ENCODE measurements at regions not wholly inside any gene's neighbourhood (a gene's known extent, or its start where the extent isn't known, plus 50 kb on each side); places are given as distances from the start of the nearest gene placed in this dataset.
"Not testable (repeated sequence)": the region's sequence is repeated elsewhere in the genome, so short reads cannot be mapped to it uniquely, and the experiment has no call there.

DNA sequence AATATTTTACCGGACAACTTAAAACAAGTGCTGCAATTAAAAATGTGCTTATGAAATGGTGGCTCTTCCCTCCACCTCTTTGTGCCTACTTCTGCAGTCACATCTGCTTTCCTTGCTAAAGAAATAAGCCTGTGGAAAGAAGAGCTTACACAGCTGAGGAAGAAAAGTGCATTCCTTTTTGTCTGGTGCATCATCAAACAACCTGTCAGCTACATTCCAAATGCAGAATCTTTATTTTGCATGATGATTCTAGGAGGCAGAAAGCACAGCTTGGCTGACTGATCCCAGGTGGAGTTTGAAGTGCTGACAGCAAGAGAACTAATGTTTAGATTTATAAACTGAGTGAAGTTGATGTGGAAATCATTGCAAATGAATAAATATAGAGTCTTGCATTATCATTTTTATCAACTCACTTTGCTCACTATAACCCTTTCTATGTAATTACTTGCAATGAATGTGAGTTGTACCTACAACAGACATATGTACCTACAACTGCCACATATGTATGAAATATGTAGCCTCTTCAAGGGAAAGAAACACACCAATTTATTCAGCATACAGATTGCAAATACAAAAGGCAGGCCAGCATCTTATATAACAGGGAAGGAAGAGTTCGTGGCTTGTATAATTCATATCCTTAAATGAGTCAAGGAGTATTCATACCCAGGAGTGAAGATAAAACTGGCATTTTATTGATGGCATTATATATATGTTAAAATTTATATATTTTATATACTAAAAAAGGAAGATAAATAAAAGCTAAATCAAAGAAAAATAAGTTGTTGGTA, 223.4 kb upstream of the MCHR2 start:
- Histone ChIP-seq H3K27ac (ENCODE audit: low read depth in 2 of 2, low read length in 1 of 2) (no peak overlapping the region), H3K4me1 (ENCODE audit: control insufficient read depth in 2 of 2, insufficient read depth in 2 of 2, low read length in 1 of 2) (no peaks in the 10 kb centered on the region), H3K9me3 (ENCODE audit: control insufficient read depth in 2 of 2, insufficient read depth in 1 of 2, low read depth in 1 of 2, low read length in 1 of 2) (no peaks in the 10 kb centered on the region), H3K36me3 (ENCODE audit: control insufficient read depth in 2 of 2, insufficient read depth in 2 of 2, low read length in 1 of 2) (no peaks in the 10 kb centered on the region), H3K27me3 (ENCODE audit: control insufficient read depth in 1 of 2, insufficient read depth in 2 of 2, low read length in 2 of 2) (no peaks in the 10 kb centered on the region), H3K4me3 (ENCODE audit: low read depth in 1 of 2, low read length in 2 of 2) (no peak overlapping the region)
- WGBS, 2 donors, result 74 to 77% methylated on average over 2 of the region's 2 CpGs

GRCh38 chr6:100216760-100217159, 222.7 kb upstream of the MCHR2 start:
- H3K27ac ChIP-seq (ENCODE audit: low read depth in 2 of 2, low read length in 1 of 2), result no peak overlapping the region

DNA sequence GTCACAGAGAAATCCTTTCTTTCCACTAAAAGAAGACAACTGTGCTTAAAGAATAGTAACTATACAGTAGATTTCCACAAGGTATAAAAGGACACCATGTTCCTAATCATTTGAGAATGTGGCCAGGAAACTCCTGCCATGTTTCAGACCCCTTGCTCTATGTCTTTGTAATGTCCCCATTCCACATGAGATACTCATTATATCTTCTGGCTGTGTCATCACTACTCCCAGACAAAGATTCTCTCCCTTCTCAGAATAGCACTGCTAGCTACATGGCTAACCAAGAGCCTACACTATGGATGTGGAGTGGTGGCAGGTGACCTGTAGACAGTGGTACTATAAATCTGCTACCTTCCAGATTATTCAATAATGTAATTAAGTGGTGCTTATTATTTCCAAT, 218.1 kb upstream of the MCHR2 start:
- Histone ChIP-seq H3K4me1 (ENCODE audit: control insufficient read depth in 2 of 2, insufficient read depth in 2 of 2, low read length in 1 of 2) (no peaks in the 10 kb centered on the region), H3K9me3 (ENCODE audit: control insufficient read depth in 2 of 2, insufficient read depth in 1 of 2, low read depth in 1 of 2, low read length in 1 of 2) (no peaks in the 10 kb centered on the region), H3K36me3 (ENCODE audit: control insufficient read depth in 2 of 2, insufficient read depth in 2 of 2, low read length in 1 of 2) (no peaks in the 10 kb centered on the region)

More at GRCh38 chr6:100216760-100217159, 222.7 kb upstream of the MCHR2 start:
- H3K27me3 ChIP-seq (ENCODE audit: control insufficient read depth in 1 of 2, insufficient read depth in 2 of 2, low read length in 2 of 2), result no peaks in the 10 kb centered on the region
- H3K4me3 ChIP-seq (ENCODE audit: low read depth in 1 of 2, low read length in 2 of 2), result no peak overlapping the region
- no peaks in the 10 kb centered on the region for H3K36me3 ChIP-seq (ENCODE audit: control insufficient read depth in 2 of 2, insufficient read depth in 2 of 2, low read length in 1 of 2)
- H3K9me3 ChIP-seq (ENCODE audit: control insufficient read depth in 2 of 2, insufficient read depth in 1 of 2, low read depth in 1 of 2, low read length in 1 of 2), result no peaks in the 10 kb centered on the region
- no peaks in the 10 kb centered on the region for H3K4me1 ChIP-seq (ENCODE audit: control insufficient read depth in 2 of 2, insufficient read depth in 2 of 2, low read length in 1 of 2)

DNA sequence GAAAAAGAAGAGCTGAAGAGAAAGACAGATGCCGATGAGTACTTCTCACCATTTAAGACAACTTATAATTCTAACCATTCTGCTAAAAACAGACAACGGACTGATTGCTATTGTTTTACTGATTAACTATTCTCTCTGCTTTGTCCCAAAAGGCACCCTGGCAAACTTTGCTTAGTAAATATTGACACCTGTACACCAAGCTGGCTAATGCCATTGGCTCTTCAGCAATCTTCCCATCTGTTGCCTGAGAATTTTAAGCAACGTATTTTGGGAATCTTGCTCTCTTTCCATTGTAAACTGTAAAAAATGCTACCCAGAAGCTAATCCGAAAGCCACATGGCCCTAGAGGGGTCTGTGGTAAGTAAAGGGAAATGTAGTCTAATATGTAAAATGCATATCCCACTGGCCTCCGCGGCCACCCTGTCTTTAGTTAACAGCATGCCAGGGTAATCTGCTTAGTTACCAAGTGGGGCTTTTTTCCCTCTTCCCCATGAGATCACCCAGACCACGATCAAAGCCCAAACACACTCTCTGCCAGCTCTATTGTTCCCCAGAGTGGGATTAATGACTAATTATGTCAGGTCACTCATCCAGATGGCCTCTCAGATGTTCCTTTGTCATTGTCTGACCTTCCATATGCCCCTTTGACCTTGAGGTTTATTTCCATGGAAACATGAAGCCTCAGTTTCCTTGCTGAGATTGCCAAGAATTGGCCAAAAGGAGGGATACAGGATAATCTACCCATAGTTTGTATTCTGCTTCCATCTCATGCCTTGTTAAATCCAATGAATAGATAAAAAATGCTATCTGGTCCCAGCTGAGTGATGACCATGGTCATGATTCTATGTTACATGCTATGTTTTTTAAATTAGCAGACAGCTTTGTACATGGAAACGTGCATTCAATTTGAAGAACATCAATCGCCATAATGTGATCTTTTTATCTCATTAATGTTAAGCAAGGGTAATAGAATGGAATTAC, 216.4 kb upstream of the MCHR2 start:
- Histone ChIP-seq H3K27ac (ENCODE audit: low read depth in 2 of 2, low read length in 1 of 2) (no peak overlapping the region), H3K36me3 (ENCODE audit: control insufficient read depth in 2 of 2, insufficient read depth in 2 of 2, low read length in 1 of 2) (no peaks in the 10 kb centered on the region), H3K27me3 (ENCODE audit: control insufficient read depth in 1 of 2, insufficient read depth in 2 of 2, low read length in 2 of 2) (no peaks in the 10 kb centered on the region), H3K4me1 (ENCODE audit: control insufficient read depth in 2 of 2, insufficient read depth in 2 of 2, low read length in 1 of 2) (no peaks in the 10 kb centered on the region), H3K4me3 (ENCODE audit: low read depth in 1 of 2, low read length in 2 of 2) (no peak overlapping the region), H3K9me3 (ENCODE audit: control insufficient read depth in 2 of 2, insufficient read depth in 1 of 2, low read depth in 1 of 2, low read length in 1 of 2) (no peaks in the 10 kb centered on the region)
- 63 to 64% methylated on average over 9 of the region's 9 CpGs for WGBS, 2 donors

More for the DNA sequence above, 218.1 kb upstream of the MCHR2 start:
- Histone ChIP-seq H3K4me3 (ENCODE audit: low read depth in 1 of 2, low read length in 2 of 2) (no peak overlapping the region), H3K27ac (ENCODE audit: low read depth in 2 of 2, low read length in 1 of 2) (no peak overlapping the region), H3K27me3 (ENCODE audit: control insufficient read depth in 1 of 2, insufficient read depth in 2 of 2, low read length in 2 of 2) (no peaks in the 10 kb centered on the region)

DNA sequence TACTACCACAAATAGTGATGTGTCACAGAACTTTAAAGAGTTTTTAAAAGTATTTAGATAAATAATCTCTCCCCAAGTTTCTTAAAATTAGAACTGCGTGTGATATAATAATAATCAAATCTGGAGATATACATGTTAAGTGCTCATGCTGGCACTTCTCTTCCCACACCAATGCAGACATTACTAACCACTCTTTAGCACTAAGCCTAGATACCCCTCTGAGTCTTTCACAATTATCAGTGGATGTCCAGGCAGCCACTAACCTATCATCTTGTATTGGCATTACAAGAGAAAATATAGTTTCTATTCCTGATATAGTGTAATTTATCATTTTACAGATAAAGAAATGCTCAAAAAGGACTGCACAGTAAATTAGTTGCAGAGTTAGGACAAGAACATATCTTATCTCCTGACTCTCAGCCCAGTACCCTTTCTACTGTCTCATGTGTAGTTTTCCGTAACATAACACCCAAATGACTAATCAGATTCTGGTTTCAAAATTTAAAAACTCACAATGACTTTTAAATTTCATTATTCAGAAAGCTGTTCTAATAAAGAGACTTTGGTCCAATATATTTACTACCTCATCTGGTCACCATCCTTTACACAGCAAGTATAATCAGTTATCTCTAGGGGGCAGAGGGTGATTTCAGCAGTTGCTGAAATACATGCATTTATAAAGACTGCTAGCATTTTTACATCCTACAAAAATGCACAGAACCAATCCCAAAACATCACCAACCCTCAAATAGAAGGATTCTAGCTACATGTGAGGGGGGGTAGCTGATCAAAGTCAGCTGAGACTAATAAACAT, 215.5 kb upstream of the MCHR2 start:
- Histone ChIP-seq H3K27me3 (ENCODE audit: control insufficient read depth in 1 of 2, insufficient read depth in 2 of 2, low read length in 2 of 2) (no peaks in the 10 kb centered on the region), H3K4me3 (ENCODE audit: low read depth in 1 of 2, low read length in 2 of 2) (no peak overlapping the region), H3K36me3 (ENCODE audit: control insufficient read depth in 2 of 2, insufficient read depth in 2 of 2, low read length in 1 of 2) (no peaks in the 10 kb centered on the region), H3K9me3 (ENCODE audit: control insufficient read depth in 2 of 2, insufficient read depth in 1 of 2, low read depth in 1 of 2, low read length in 1 of 2) (no peaks in the 10 kb centered on the region), H3K4me1 (ENCODE audit: control insufficient read depth in 2 of 2, insufficient read depth in 2 of 2, low read length in 1 of 2) (no peaks in the 10 kb centered on the region), H3K27ac (ENCODE audit: low read depth in 2 of 2, low read length in 1 of 2) (no peak overlapping the region)
- WGBS, 2 donors, result 83 to 89% methylated on average over 2 of the region's 2 CpGs

DNA sequence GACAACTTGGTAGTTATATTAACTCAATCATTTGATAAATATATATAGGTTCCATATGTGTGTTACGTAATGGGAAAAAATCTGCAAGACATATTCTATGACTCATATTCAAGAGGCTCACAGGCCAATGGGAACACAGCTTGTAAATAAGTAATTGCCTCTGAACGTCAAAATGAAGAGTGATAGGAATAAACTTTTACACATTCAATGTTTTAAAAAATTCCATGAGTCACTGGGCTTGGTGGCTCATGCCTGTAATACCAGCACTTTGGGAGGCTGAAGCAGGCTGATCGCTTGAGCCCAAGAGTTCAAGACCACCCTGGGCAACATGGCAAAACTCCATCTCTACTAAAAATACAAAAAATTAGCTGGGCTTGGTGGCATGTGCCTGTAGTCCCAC, 209.4 kb upstream of the MCHR2 start:
- H3K36me3 ChIP-seq (ENCODE audit: control insufficient read depth in 2 of 2, insufficient read depth in 2 of 2, low read length in 1 of 2), result no peaks in the 10 kb centered on the region
- no peak overlapping the region for H3K27ac ChIP-seq (ENCODE audit: low read depth in 2 of 2, low read length in 1 of 2)
- 71 to 75% methylated on average over 3 of the region's 3 CpGs for WGBS, 2 donors
- no peaks in the 10 kb centered on the region for H3K27me3 ChIP-seq (ENCODE audit: control insufficient read depth in 1 of 2, insufficient read depth in 2 of 2, low read length in 2 of 2)
- peaks cover 0 to 2% of the 10 kb centered on the region in 2 donors for H3K9me3 ChIP-seq (ENCODE audit: control insufficient read depth in 2 of 2, insufficient read depth in 1 of 2, low read depth in 1 of 2, low read length in 1 of 2)
- H3K4me1 ChIP-seq (ENCODE audit: control insufficient read depth in 2 of 2, insufficient read depth in 2 of 2, low read length in 1 of 2), result no peaks in the 10 kb centered on the region
- no peak overlapping the region for H3K4me3 ChIP-seq (ENCODE audit: low read depth in 1 of 2, low read length in 2 of 2)

DNA sequence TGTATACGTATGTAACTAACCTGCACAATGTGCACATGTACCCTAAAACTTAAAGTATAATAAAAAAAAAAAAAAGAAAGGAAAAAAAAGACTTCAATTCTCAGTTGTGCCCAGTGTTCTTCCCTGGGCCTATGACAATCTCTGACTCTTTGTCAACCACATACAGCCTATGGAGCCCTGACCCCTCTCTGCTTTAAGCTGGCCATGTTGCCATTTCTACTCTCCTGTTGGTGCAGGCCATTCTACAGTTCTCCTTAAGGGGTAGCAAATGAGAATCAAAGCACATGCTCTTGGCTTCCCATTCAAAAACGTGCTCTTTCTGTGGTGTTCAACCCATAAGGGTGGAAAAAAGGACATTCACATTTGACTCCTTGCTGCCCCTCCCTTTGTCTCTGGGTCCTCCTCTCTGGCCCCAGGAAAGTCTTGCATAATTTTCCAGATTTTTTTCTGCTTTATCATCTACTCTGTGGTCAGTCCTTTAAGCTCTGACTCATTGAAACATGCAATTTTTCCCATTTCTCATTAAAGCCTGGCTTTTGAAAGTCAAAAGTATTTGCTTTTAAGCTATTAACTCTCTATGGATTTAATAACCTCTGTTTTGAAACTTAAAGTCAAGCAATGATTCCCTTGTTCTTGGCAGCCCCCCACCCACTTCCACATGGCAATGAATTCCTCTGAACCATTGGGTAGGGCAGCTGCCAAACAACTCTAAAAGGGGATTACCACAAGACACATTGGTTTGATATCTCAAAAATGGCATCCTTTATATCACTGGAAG, 208.6 kb upstream of the MCHR2 start:
- Histone ChIP-seq H3K27me3 (ENCODE audit: control insufficient read depth in 1 of 2, insufficient read depth in 2 of 2, low read length in 2 of 2) (no peaks in the 10 kb centered on the region), H3K4me3 (ENCODE audit: low read depth in 1 of 2, low read length in 2 of 2) (no peak overlapping the region), H3K36me3 (ENCODE audit: control insufficient read depth in 2 of 2, insufficient read depth in 2 of 2, low read length in 1 of 2) (no peaks in the 10 kb centered on the region), H3K4me1 (ENCODE audit: control insufficient read depth in 2 of 2, insufficient read depth in 2 of 2, low read length in 1 of 2) (no peaks in the 10 kb centered on the region), H3K9me3 (ENCODE audit: control insufficient read depth in 2 of 2, insufficient read depth in 1 of 2, low read depth in 1 of 2, low read length in 1 of 2) (peaks cover 0 to 2% of the 10 kb centered on the region in 2 donors), H3K27ac (ENCODE audit: low read depth in 2 of 2, low read length in 1 of 2) (no peak overlapping the region)
- WGBS, 2 donors, result 56 to 60% methylated on average over 2 of the region's 2 CpGs

DNA sequence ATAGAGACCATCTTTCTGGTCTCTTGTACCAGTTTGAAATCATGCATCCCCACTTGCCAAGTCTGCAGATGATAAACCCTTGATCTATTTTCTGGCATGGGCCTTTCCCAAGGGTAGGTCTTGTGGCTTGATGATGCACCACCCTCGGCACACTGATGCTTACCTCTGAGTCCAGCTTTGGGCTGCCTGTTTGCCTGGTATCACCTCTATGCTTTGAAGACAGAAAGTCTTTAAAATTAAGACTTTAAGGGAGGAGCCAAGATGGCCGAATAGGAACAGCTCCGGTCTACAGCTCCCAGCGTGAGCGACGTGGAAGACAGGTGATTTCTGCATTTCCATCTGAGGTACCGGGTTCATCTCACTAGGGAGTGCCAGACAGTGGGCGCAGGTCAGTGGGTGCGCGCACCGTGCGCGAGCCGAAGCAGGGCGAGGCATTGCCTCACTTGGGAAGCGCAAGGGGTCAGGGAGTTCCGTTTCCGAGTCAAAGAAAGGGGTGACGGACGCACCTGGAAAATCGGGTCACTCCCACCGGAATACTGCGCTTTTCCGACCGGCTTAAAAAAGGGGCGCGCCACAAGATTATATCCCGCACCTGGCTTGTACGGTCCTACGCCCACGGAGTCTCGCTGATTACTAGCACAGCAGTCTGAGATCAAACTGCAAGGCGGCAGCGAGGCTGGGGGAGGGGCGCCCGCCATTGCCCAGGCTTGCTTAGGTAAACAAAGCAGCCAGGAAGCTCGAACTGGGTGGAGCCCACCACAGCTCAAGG, 202.4 kb upstream of the MCHR2 start:
- not testable (repeated sequence) for H3K4me3 ChIP-seq (ENCODE audit: low read depth in 1 of 2, low read length in 2 of 2); H3K4me1 ChIP-seq (ENCODE audit: control insufficient read depth in 2 of 2, insufficient read depth in 2 of 2, low read length in 1 of 2); H3K27me3 ChIP-seq (ENCODE audit: control insufficient read depth in 1 of 2, insufficient read depth in 2 of 2, low read length in 2 of 2); H3K9me3 ChIP-seq (ENCODE audit: control insufficient read depth in 2 of 2, insufficient read depth in 1 of 2, low read depth in 1 of 2, low read length in 1 of 2); H3K36me3 ChIP-seq (ENCODE audit: control insufficient read depth in 2 of 2, insufficient read depth in 2 of 2, low read length in 1 of 2); H3K27ac ChIP-seq (ENCODE audit: low read depth in 2 of 2, low read length in 1 of 2)
- WGBS, 2 donors, result 94 to 96% methylated on average over 24 to 31 of the region's 37 CpGs
